HG03442 (cell line): ENCODE measurements at regions not wholly inside any gene's neighbourhood (a gene's known extent, or its start where the extent isn't known, plus 50 kb on each side); places are given as distances from the start of the nearest gene placed in this dataset.

Source experiments
- ATAC-seq: cut with Tn5 transposase; IDR thresholded peaks from one replicate; pipeline ENCODE4 v1.9.1; 2021; ENCODE audit warnings: mild to moderate bottlenecking, moderate library complexity; ENCODE audit not compliant: unreplicated experiment

GRCh38 chr5:167894631-167895472, 396.6 kb upstream of the WWC1 start:
- ATAC-seq = no peak

- no peak for ATAC-seq
These were observed 395.4 kb upstream of the WWC1 start for GRCh38 chr5:167895899-167896659.

- ATAC-seq = no peak
These were observed 394.6 kb upstream of the WWC1 start for GRCh38 chr5:167896814-167897213.

- no peak for ATAC-seq
These were observed 394.1 kb upstream of the WWC1 start for GRCh38 chr5:167897371-167897770.

GRCh38 chr5:167898361-167899042, 392.9 kb upstream of the WWC1 start:
- ATAC-seq = no peak

- no peak for ATAC-seq
These were observed 391.9 kb upstream of the WWC1 start for GRCh38 chr5:167899490-167900070.

- ATAC-seq = no peak
These were observed 391.0 kb upstream of the WWC1 start for GRCh38 chr5:167900340-167900935.

- no peak for ATAC-seq
These were observed 389.1 kb upstream of the WWC1 start for GRCh38 chr5:167902298-167902697.

GRCh38 chr5:167903243-167903642, 388.2 kb upstream of the WWC1 start:
- ATAC-seq = no peak

- no peak for ATAC-seq
These were observed 387.8 kb upstream of the WWC1 start for GRCh38 chr5:167903659-167904058.

GRCh38 chr5:167905919-167906853, 385.3 kb upstream of the WWC1 start:
- ATAC-seq = no peak

GRCh38 chr5:167908606-167909005, 382.8 kb upstream of the WWC1 start:
- no peak for ATAC-seq

- ATAC-seq = no peak
These were observed 378.3 kb upstream of the WWC1 start for GRCh38 chr5:167912941-167913665.

GRCh38 chr5:167915237-167915636, 376.2 kb upstream of the WWC1 start:
- ATAC-seq = no peak

GRCh38 chr5:167916261-167916691, 375.2 kb upstream of the WWC1 start:
- ATAC-seq = no peak

GRCh38 chr5:167916706-167917105, 374.7 kb upstream of the WWC1 start:
- no peak for ATAC-seq

GRCh38 chr5:167918184-167918812, 373.1 kb upstream of the WWC1 start:
- ATAC-seq = no peak

GRCh38 chr5:167918813-167919483, 372.5 kb upstream of the WWC1 start:
- no peak for ATAC-seq
